CD4-positive, alpha-beta T cell (primary cell): ENCODE measurements at regions not wholly inside any gene's neighbourhood (a gene's known extent, or its start where the extent isn't known, plus 50 kb on each side); places are given as distances from the start of the nearest gene placed in this dataset.

Experiments
- ATAC-seq: fragments of 200-7000 bp; cut with Tn5 transposase; one replicate; pipeline ENCODE4 v1.10.0; 2022; ENCODE audit warnings: mild to moderate bottlenecking; ENCODE audit not compliant: poor library complexity
- CTCF ChIA-PET: fragments of 350-600 bp; sonication (Branson Sonifier 250); formaldehyde crosslinking; loops from one replicate; lab custom pipeline; 2021; ENCODE audit warnings: antibody characterized with exemption, inconsistent platforms; lab: Charles Lee
- POLR2A ChIA-PET: fragments of 350-600 bp; sonication (Branson Sonifier 250); formaldehyde crosslinking; loops from one replicate; lab custom pipeline; 2021; ENCODE audit warnings: antibody characterized with exemption, inconsistent platforms; lab: Charles Lee
- DNase-seq, 14 experiments: peaks; one replicate each; pipeline ENCODE4 v3.0.0-alpha.2; 2013 to 2020; ENCODE audit warnings: mixed read lengths in 2 of 14
- H3K27ac ChIP-seq, 2 donors: one replicate each; pipeline versions ENCODE4 v1.5.1 to v1.7.0; 2013; ENCODE audit warnings: low read length in 2 of 2, low read depth in 1 of 2, mild to moderate bottlenecking in 1 of 2
- H3K27me3 ChIP-seq, 2 experiments: 1 replicate in 1 of 2; 2 replicates in 1 of 2; pipeline versions ENCODE4 v1.6.1 to v1.7.0; 2013; ENCODE audit warnings: low read length in 2 of 2, control low read depth in 1 of 2, mild to moderate bottlenecking in 1 of 2, moderate library complexity in 1 of 2; ENCODE audit not compliant: insufficient read depth in 2 of 2, control insufficient read depth in 1 of 2
- H3K36me3 ChIP-seq: one replicate; pipeline ENCODE4 v1.6.1; 2013; ENCODE audit warnings: low read length, control low read depth; ENCODE audit not compliant: insufficient read depth
- H3K4me1 ChIP-seq: one replicate; pipeline ENCODE4 v1.6.1; 2013; ENCODE audit warnings: low read length, control low read depth; ENCODE audit not compliant: insufficient read depth
- H3K4me3 ChIP-seq: one replicate; pipeline ENCODE4 v1.5.1; 2013; ENCODE audit warnings: mild to moderate bottlenecking, low read length, moderate library complexity
- H3K9me3 ChIP-seq, 2 experiments: 1 replicate in 1 of 2; 2 replicates in 1 of 2; pipeline versions ENCODE4 v1.6.1 to v1.7.0; 2013; ENCODE audit warnings: low read length in 2 of 2, mild to moderate bottlenecking in 2 of 2, control low read depth in 1 of 2, moderate library complexity in 1 of 2; ENCODE audit not compliant: control insufficient read depth in 1 of 2, insufficient read depth in 1 of 2
- H3K27ac Mint-ChIP-seq: one replicate; pipeline ENCODE4 v1.8.0; 2020; ENCODE audit warnings: mixed read lengths
- H3K27me3 Mint-ChIP-seq: one replicate; pipeline ENCODE4 v1.8.0; 2021; ENCODE audit warnings: mixed read lengths
- H3K36me3 Mint-ChIP-seq: one replicate; pipeline ENCODE4 v1.8.0; 2021; ENCODE audit warnings: low read depth, mixed read lengths
- H3K4me1 Mint-ChIP-seq: one replicate; pipeline ENCODE4 v1.8.0; 2021; ENCODE audit warnings: low read depth, mixed read lengths
- H3K4me3 Mint-ChIP-seq: one replicate; pipeline ENCODE4 v1.8.0; 2020; ENCODE audit warnings: mild to moderate bottlenecking, mixed read lengths
- H3K9me3 Mint-ChIP-seq: one replicate; pipeline ENCODE4 v1.8.0; 2020; ENCODE audit warnings: mixed read lengths
- CTCF ChIP-seq: fragments of 200-600 bp; IDR thresholded peaks from one replicate; pipeline ENCODE4 v1.8.0; 2022; ENCODE audit warnings: antibody characterized with exemption, mild to moderate bottlenecking
- intact Hi-C, 2 experiments: fragments of 100-400 bp; cut with DNase I in 1 of 2; cut with micrococcal nuclease in 1 of 2; formaldehyde crosslinking; loops; one replicate each; pipeline versions ENCODE4 v1.15.1 to v1.9.0; 2023 to 2025; cut with DNase I, micrococcal nuclease

GRCh38 chr12:111100003-111100402 is 179.6 kb upstream of the MYL2 start:
- intact Hi-C loops, result no loop called here
- Mint-ChIP-seq H3K36me3 (no peaks in the 10 kb centered on the region), H3K4me3 (no peak overlapping the region), H3K27ac (no peak overlapping the region), H3K4me1 (peaks cover 9% of the 10 kb centered on the region), H3K27me3 (no peaks in the 10 kb centered on the region), H3K9me3 (no peaks in the 10 kb centered on the region)
- no peak overlapping the region for H3K27ac ChIP-seq
- H3K27me3 ChIP-seq, result peaks cover 0 to under 1% of the 10 kb centered on the region in 2 experiments
- ATAC-seq (no peak), DNase-seq (no peak)
- POLR2A ChIA-PET, result no interaction called here
- CTCF ChIA-PET, result no interaction called here
- H3K4me1 ChIP-seq, result peaks cover 7% of the 10 kb centered on the region
- no peaks in the 10 kb centered on the region for H3K36me3 ChIP-seq
- TF ChIP-seq CTCF, result no peak
- no peaks in the 10 kb centered on the region for H3K9me3 ChIP-seq
- H3K4me3 ChIP-seq, result no peak overlapping the region

GRCh38 chr12:111099186-111099585 is 178.8 kb upstream of the MYL2 start:
- no peak for TF ChIP-seq CTCF
- ChIA-PET CTCF (no interaction called here), POLR2A (no interaction called here)
- no peaks in the 10 kb centered on the region for H3K36me3 ChIP-seq
- peaks cover 12% of the 10 kb centered on the region for H3K4me1 ChIP-seq
- intact Hi-C loops, result no loop called here
- Mint-ChIP-seq H3K4me3 (no peak overlapping the region), H3K27ac (no peak overlapping the region), H3K9me3 (no peaks in the 10 kb centered on the region), H3K27me3 (no peaks in the 10 kb centered on the region), H3K36me3 (no peaks in the 10 kb centered on the region), H3K4me1 (peaks cover 9% of the 10 kb centered on the region)
- H3K4me3 ChIP-seq, result no peak overlapping the region
- no peak overlapping the region for H3K27ac ChIP-seq
- DNase-seq (no peak), ATAC-seq (no peak)
- no peaks in the 10 kb centered on the region for H3K9me3 ChIP-seq
- peaks cover 0 to 5% of the 10 kb centered on the region in 2 experiments for H3K27me3 ChIP-seq

- ATAC-seq (no peak), DNase-seq (no peak)
- intact Hi-C loops, result no loop called here
- H3K4me1 ChIP-seq, result peaks cover 26% of the 10 kb centered on the region
- no peak overlapping the region for H3K4me3 Mint-ChIP-seq
- H3K36me3 Mint-ChIP-seq, result no peaks in the 10 kb centered on the region
- peaks cover 0 to 5% of the 10 kb centered on the region in 2 experiments for H3K27me3 ChIP-seq
- H3K27me3 Mint-ChIP-seq, result no peaks in the 10 kb centered on the region
- POLR2A ChIA-PET, result interaction anchor here (0.7 to 1.3 kb wide), 2 partner anchors 27 to 39 kb away, joined by 3 read pairs; no protein-coding TSS in a partner anchor
- H3K4me3 ChIP-seq, result no peak overlapping the region
- no peak overlapping the region for H3K27ac Mint-ChIP-seq
- H3K9me3 ChIP-seq, result no peaks in the 10 kb centered on the region
- no peaks in the 10 kb centered on the region for H3K9me3 Mint-ChIP-seq
- no peaks in the 10 kb centered on the region for H3K36me3 ChIP-seq
- no peak for TF ChIP-seq CTCF
- no peak overlapping the region for H3K27ac ChIP-seq
- CTCF ChIA-PET, result no interaction called here
- H3K4me1 Mint-ChIP-seq, result peaks cover 40% of the 10 kb centered on the region
Observed at GRCh38 chr12:111094157-111095010, 174.0 kb upstream of the MYL2 start.
